ENCODE measurements at regions not wholly inside any gene's neighbourhood (a gene's known extent, or its start where the extent isn't known, plus 50 kb on each side); places are given as distances from the start of the nearest gene placed in this dataset.

DNA sequence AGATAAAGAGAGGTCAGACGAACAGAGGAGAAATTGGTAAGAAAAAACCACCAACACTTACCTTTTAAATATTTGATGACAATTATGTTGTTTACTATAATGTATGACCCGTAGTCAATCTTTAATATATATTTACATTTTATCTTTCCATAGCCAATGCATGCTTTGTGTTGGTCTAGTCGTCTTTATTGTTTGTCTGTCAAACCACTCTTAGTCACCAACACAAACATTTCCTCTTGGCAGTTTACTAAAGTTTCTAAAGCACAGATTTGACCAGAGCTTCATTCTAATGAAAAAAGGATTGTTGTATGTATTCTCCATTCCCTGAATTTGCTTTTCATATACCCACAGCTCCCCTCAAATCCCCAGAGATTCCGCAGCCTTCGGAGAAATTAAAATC, 784.7 kb upstream of the PIK3C3 start:
- Mint-ChIP-seq H3K4me3 (no peak overlapping the region), H3K9me3 (no peaks in the 10 kb centered on the region), H3K36me3 (ENCODE audit: low read depth) (no peaks in the 10 kb centered on the region), H3K4me1 (no peaks in the 10 kb centered on the region), H3K27ac (no peak overlapping the region), H3K27me3 (ENCODE audit: insufficient read depth) (no peaks in the 10 kb centered on the region)
- Histone ChIP-seq H3K4me1 (ENCODE audit: control insufficient read depth, insufficient read depth, low read length) (no peaks in the 10 kb centered on the region), H3K9ac (ENCODE audit: extremely low read depth, low read length, poor library complexity, severe bottlenecking) (no peak overlapping the region), H3K9me3 (ENCODE audit: control insufficient read depth, low read length) (no peaks in the 10 kb centered on the region), H3K27ac (ENCODE audit: low read depth, low read length) (no peak overlapping the region), H3K36me3 (ENCODE audit: control insufficient read depth, insufficient read depth, low read length) (no peaks in the 10 kb centered on the region), H3K27me3 (ENCODE audit: control insufficient read depth, insufficient read depth, low read length, poor library complexity, severe bottlenecking) (no peaks in the 10 kb centered on the region), H3K4me3 (ENCODE audit: low read length) (no peak overlapping the region)
- 93 to 100% methylated on average over 1 to 3 of the region's 5 CpGs for WGBS, 2 experiments (ENCODE audit: insufficient coverage in 1 of 2, insufficient read length in 1 of 2)
- TF ChIP-seq CTCF (conservative IDR thresholded peaks at IDR 0.05): no peak
- no peak for DNase-seq

DNA sequence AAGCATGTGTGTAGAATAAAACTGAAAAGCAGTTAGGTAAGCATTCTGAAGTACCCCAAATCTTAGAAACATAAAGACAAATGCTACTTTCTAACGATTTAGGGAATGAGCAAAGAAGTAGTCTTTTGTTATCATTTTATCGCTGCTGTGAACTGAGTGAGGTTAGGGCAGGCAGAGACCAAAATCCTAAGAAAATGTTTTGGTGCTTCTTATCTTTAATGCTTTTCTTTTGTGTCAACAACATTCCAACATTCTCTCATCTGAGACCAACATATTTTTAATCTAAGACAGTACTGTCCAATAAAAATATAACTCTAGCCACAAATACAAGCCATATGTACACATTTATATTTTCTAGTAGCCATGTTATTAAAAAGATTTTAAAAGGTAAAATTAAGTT, 789.4 kb upstream of the PIK3C3 start:
- Mint-ChIP-seq H3K9me3 (no peaks in the 10 kb centered on the region), H3K4me1 (peaks cover 10% of the 10 kb centered on the region), H3K27ac (no peak overlapping the region), H3K4me3 (no peak overlapping the region), H3K27me3 (ENCODE audit: insufficient read depth) (peaks cover 1% of the 10 kb centered on the region), H3K36me3 (ENCODE audit: low read depth) (no peaks in the 10 kb centered on the region)
- H3K4me3 ChIP-seq (ENCODE audit: low read length): no peak overlapping the region
- H3K27me3 ChIP-seq (ENCODE audit: control insufficient read depth, insufficient read depth, low read length, poor library complexity, severe bottlenecking): peaks cover 39% of the 10 kb centered on the region
- WGBS, 2 experiments (ENCODE audit: insufficient coverage in 1 of 2, insufficient read length in 1 of 2): 98% methylated on average over 2 of the region's 2 CpGs; no CpG with 5 or more reads in 1 of the 2 experiments
- peaks cover 5% of the 10 kb centered on the region for H3K4me1 ChIP-seq (ENCODE audit: control insufficient read depth, insufficient read depth, low read length)
- DNase-seq: no peak
- H3K9ac ChIP-seq (ENCODE audit: extremely low read depth, low read length, poor library complexity, severe bottlenecking): no peak overlapping the region
- H3K27ac ChIP-seq (ENCODE audit: low read depth, low read length): no peak overlapping the region
- H3K9me3 ChIP-seq (ENCODE audit: control insufficient read depth, low read length): no peaks in the 10 kb centered on the region
- H3K36me3 ChIP-seq (ENCODE audit: control insufficient read depth, insufficient read depth, low read length): no peaks in the 10 kb centered on the region
- no peak for TF ChIP-seq CTCF (conservative IDR thresholded peaks at IDR 0.05)

DNA sequence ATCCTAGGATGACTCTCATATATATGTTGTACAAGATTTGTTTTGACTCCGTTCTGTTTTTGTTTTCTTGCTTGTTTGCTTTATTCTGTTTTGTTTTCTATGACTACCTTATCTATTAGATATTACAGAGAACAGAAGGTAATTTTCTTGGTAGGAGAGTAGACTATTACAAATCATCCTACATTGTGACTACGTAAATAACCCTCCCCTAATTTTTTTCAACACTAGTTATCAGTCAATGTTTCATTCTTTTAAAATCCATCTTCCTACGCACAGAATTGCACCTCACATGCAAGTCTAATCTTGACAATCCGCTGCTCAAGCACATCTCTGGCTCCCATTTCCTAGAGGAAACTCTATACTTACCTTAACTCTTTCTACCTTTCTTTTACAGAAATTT, 792.3 kb upstream of the PIK3C3 start:
- Histone ChIP-seq H3K9ac (ENCODE audit: extremely low read depth, low read length, poor library complexity, severe bottlenecking) (no peak overlapping the region), H3K27ac (ENCODE audit: low read depth, low read length) (no peak overlapping the region), H3K4me3 (ENCODE audit: low read length) (no peak overlapping the region), H3K27me3 (ENCODE audit: control insufficient read depth, insufficient read depth, low read length, poor library complexity, severe bottlenecking) (peaks cover 39% of the 10 kb centered on the region), H3K4me1 (ENCODE audit: control insufficient read depth, insufficient read depth, low read length) (peaks cover 5% of the 10 kb centered on the region), H3K9me3 (ENCODE audit: control insufficient read depth, low read length) (no peaks in the 10 kb centered on the region), H3K36me3 (ENCODE audit: control insufficient read depth, insufficient read depth, low read length) (no peaks in the 10 kb centered on the region)
- no peak for DNase-seq
- TF ChIP-seq CTCF (conservative IDR thresholded peaks at IDR 0.05): no peak
- peaks cover 10% of the 10 kb centered on the region for H3K4me1 Mint-ChIP-seq
- H3K4me3 Mint-ChIP-seq: no peak overlapping the region
- no peaks in the 10 kb centered on the region for H3K9me3 Mint-ChIP-seq
- no peaks in the 10 kb centered on the region for H3K36me3 Mint-ChIP-seq (ENCODE audit: low read depth)
- H3K27ac Mint-ChIP-seq: no peak overlapping the region
- 91 to 97% methylated on average over 3 of the region's 4 CpGs for WGBS, 2 experiments (ENCODE audit: insufficient coverage in 1 of 2, insufficient read length in 1 of 2)
- H3K27me3 Mint-ChIP-seq (ENCODE audit: insufficient read depth): peaks cover 1% of the 10 kb centered on the region

Data from endodermal cell (in vitro differentiated cells).